Glutamatergic neuron (in vitro differentiated cells): ENCODE measurements at regions not wholly inside any gene's neighbourhood (a gene's known extent, or its start where the extent isn't known, plus 50 kb on each side); places are given as distances from the start of the nearest gene placed in this dataset.

Source experiments
- DNase-seq: peaks from one replicate; pipeline ENCODE4 v3.0.0; 2022
- H3K27ac Mint-ChIP-seq: one replicate; pipeline ENCODE4 v1.8.0; 2020; ENCODE audit warnings: mild to moderate bottlenecking, mixed read lengths, inconsistent platforms; ENCODE audit not compliant: unreplicated experiment
- H3K27me3 Mint-ChIP-seq: one replicate; pipeline ENCODE4 v1.8.0; 2020; ENCODE audit warnings: mild to moderate bottlenecking, moderate library complexity, mixed read lengths, inconsistent platforms; ENCODE audit not compliant: unreplicated experiment
- H3K36me3 Mint-ChIP-seq: one replicate; pipeline ENCODE4 v1.8.0; 2020; ENCODE audit warnings: mild to moderate bottlenecking, mixed read lengths, inconsistent platforms; ENCODE audit not compliant: unreplicated experiment
- H3K4me1 Mint-ChIP-seq: one replicate; pipeline ENCODE4 v1.8.0; 2020; ENCODE audit warnings: mild to moderate bottlenecking, low read depth, mixed read lengths, inconsistent platforms; ENCODE audit not compliant: unreplicated experiment
- H3K4me3 Mint-ChIP-seq: one replicate; pipeline ENCODE4 v1.8.0; 2020; ENCODE audit warnings: mild to moderate bottlenecking, mixed read lengths, inconsistent platforms; ENCODE audit not compliant: unreplicated experiment
- H3K9me3 Mint-ChIP-seq: one replicate; pipeline ENCODE4 v1.8.0; 2020; ENCODE audit warnings: mild to moderate bottlenecking, moderate library complexity, mixed read lengths, inconsistent platforms; ENCODE audit not compliant: unreplicated experiment
- TF ChIP-seq, protein P1 (sequence below): fragments of 200-600 bp; sonication (generic); IDR thresholded peaks from one replicate; pipeline ENCODE4 v1.5.0; 2021; ENCODE audit not compliant: partially characterized antibody, unreplicated experiment

DNA sequence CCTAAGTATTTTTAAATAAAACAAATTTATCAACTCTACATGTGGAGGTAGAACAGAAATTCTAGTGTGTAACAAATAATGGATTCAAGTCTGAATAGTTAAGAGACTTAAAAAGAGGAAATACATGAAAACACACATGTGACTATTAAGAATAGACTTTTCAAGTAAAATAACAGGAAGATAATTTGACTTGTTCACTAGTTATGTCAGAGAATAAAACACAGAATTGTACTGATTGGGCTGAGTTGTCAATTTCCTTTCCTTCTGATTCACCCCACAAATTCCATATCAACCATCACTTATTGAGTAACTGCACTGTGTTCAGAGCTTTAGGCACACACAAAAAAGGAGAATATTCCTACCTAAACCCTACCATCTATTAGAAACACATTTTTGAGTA is 557.2 kb downstream of the TUSC7 start:
- no peaks in the 10 kb centered on the region for H3K36me3 Mint-ChIP-seq
- TF ChIP-seq, protein P1, sequence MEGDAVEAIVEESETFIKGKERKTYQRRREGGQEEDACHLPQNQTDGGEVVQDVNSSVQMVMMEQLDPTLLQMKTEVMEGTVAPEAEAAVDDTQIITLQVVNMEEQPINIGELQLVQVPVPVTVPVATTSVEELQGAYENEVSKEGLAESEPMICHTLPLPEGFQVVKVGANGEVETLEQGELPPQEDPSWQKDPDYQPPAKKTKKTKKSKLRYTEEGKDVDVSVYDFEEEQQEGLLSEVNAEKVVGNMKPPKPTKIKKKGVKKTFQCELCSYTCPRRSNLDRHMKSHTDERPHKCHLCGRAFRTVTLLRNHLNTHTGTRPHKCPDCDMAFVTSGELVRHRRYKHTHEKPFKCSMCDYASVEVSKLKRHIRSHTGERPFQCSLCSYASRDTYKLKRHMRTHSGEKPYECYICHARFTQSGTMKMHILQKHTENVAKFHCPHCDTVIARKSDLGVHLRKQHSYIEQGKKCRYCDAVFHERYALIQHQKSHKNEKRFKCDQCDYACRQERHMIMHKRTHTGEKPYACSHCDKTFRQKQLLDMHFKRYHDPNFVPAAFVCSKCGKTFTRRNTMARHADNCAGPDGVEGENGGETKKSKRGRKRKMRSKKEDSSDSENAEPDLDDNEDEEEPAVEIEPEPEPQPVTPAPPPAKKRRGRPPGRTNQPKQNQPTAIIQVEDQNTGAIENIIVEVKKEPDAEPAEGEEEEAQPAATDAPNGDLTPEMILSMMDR: no peak
- H3K4me1 Mint-ChIP-seq: peaks cover 27% of the 10 kb centered on the region
- H3K27ac Mint-ChIP-seq: no peak overlapping the region
- no peak for DNase-seq
- peaks cover 2% of the 10 kb centered on the region for H3K27me3 Mint-ChIP-seq
- H3K9me3 Mint-ChIP-seq: no peaks in the 10 kb centered on the region
- H3K4me3 Mint-ChIP-seq: no peak overlapping the region

DNA sequence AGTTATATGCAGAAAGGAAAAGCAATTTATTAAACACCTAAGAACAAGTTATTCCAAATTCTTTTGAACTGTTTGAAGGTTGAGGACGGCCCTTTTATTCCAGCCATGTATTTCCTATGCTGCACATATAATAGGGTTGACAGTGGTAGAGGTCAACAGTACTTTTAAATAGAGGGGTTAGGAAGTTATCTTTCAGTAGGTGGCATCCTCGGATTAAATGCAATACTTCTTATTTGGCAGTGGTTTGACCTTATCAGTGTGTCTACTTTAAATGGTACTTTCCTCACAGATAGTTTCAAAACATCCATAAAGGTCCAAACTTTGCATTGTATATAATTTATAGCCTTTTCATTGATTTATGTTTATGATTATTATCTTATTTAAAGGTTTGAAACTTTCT is 558.7 kb downstream of the TUSC7 start:
- no peaks in the 10 kb centered on the region for H3K36me3 Mint-ChIP-seq
- TF ChIP-seq, protein P1: no peak
- peaks cover 22% of the 10 kb centered on the region for H3K4me1 Mint-ChIP-seq
- peaks cover 2% of the 10 kb centered on the region for H3K27me3 Mint-ChIP-seq
- no peak overlapping the region for H3K4me3 Mint-ChIP-seq
- no peak for DNase-seq
- H3K9me3 Mint-ChIP-seq: no peaks in the 10 kb centered on the region
- no peak overlapping the region for H3K27ac Mint-ChIP-seq

DNA sequence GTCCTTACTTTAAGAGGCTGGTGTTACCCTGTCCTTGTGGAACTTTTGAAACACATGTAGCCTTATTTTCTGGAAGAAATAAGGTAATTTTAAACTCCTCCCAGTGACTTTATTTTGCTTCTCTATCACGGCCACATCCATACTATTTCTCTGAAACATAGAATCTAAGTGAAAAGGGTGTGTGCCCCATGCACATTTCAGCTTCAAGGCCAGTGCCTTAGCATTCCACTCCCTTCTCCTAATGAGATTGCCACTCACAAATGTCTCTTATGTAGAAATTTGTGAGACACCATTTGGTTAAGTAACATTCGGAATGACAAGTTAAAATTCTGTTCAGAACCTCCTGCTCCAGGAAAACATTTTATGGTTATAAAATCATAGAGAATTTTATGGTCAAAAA is 562.7 kb downstream of the TUSC7 start:
- Mint-ChIP-seq H3K27ac (no peak overlapping the region), H3K4me1 (peaks cover under 1% of the 10 kb centered on the region), H3K36me3 (no peaks in the 10 kb centered on the region), H3K9me3 (no peaks in the 10 kb centered on the region), H3K27me3 (no peaks in the 10 kb centered on the region), H3K4me3 (no peak overlapping the region)
- TF ChIP-seq, protein P1: no peak
- no peak for DNase-seq

DNA sequence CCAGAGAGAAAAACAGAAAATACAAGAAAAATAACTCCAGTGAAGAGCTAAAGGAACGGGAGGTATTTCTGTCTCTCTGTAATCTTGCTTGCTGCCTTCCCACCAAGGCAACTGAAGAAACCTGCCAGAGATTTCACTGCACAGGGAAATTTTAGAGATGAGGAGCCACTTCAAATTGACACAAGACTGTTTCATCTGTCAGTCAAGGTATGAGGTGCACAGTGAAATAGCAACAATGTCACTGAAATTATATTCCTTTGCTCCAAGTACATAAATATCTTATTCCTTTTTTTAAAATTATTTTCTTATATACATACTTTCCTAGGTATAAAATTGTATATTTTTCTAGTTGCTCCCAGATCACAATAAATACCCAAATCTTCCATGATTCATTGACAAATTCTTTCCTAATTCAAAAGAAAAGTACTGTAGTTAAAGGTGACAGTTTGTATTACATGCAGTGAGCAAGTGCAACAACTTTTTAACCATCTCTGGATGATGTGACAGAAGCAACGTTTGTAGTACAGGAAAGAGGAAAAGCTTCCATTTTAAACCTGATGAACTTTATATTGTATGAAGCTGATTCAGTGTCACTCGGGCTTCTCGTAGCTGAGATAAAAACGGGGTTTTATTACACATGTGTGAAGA is 563.4 kb downstream of the TUSC7 start:
- Mint-ChIP-seq H3K36me3 (no peaks in the 10 kb centered on the region), H3K27me3 (no peaks in the 10 kb centered on the region), H3K4me1 (peaks cover 4% of the 10 kb centered on the region), H3K27ac (no peak overlapping the region), H3K9me3 (no peaks in the 10 kb centered on the region), H3K4me3 (no peak overlapping the region)
- no peak for DNase-seq
- TF ChIP-seq, protein P1: no peak

DNA sequence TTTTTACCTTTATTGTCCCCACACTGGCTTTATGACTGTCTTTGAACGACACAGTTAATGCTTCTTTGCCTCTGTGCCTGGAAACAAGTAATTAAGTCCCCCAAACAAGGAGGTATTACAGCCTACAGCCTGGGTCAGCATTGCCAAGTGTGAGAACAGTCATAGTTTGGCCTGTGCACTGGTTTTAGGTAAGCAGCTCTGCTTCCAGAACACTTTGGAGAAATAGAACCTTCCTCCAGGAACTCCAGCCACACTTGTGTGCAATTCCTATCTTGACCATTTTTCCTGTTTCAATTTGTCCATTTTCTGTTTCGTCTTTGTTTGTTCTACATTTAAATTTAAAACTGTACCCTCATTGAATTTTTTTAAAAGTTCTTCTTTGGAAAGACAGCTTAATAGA is 568.2 kb downstream of the TUSC7 start:
- H3K4me1 Mint-ChIP-seq: peaks cover 25% of the 10 kb centered on the region
- TF ChIP-seq, protein P1: no peak
- H3K4me3 Mint-ChIP-seq: no peak overlapping the region
- H3K27me3 Mint-ChIP-seq: peaks cover 2% of the 10 kb centered on the region
- DNase-seq: no peak
- peaks cover 1% of the 10 kb centered on the region for H3K9me3 Mint-ChIP-seq
- H3K36me3 Mint-ChIP-seq: no peaks in the 10 kb centered on the region
- no peak overlapping the region for H3K27ac Mint-ChIP-seq
